ENCODE measurements at regions not wholly inside any gene's neighbourhood (a gene's known extent, or its start where the extent isn't known, plus 50 kb on each side); places are given as distances from the start of the nearest gene placed in this dataset.

DNA sequence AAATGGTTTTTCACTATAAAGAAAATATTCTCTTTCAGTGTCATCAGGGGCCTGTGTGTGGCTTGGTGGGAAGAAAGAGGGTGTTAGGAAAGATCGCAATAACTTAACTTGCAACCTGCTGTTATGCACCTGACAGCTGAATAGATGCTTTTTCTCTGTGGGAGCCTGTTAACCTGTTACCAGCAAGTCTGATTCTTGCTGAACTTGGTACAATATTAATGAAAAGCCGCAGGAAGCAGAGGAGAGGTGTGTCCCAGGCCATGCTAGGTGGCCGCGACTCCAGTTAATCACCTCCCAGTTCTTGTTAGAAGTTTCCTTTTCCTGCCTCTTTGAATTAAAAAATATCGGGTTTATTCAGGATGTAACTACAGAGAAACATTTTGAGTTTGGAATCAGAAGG, 494.8 kb upstream of the AGA start:
- TF ChIP-seq EZH2 (optimal IDR thresholded peaks at IDR 0.05; ENCODE audit: low read depth, low read length) (no peak), EZH2phosphoT487 (IDR thresholded peaks at IDR 0.05; ENCODE audit: low read length) (no peak)
- TF ChIP-seq, protein P1, sequence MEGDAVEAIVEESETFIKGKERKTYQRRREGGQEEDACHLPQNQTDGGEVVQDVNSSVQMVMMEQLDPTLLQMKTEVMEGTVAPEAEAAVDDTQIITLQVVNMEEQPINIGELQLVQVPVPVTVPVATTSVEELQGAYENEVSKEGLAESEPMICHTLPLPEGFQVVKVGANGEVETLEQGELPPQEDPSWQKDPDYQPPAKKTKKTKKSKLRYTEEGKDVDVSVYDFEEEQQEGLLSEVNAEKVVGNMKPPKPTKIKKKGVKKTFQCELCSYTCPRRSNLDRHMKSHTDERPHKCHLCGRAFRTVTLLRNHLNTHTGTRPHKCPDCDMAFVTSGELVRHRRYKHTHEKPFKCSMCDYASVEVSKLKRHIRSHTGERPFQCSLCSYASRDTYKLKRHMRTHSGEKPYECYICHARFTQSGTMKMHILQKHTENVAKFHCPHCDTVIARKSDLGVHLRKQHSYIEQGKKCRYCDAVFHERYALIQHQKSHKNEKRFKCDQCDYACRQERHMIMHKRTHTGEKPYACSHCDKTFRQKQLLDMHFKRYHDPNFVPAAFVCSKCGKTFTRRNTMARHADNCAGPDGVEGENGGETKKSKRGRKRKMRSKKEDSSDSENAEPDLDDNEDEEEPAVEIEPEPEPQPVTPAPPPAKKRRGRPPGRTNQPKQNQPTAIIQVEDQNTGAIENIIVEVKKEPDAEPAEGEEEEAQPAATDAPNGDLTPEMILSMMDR (IDR thresholded peaks at IDR 0.05; ENCODE audit: low read length) = no peak

Measured in MM.1S (cell line).